Keratinocyte (primary cell): ENCODE measurements at regions not wholly inside any gene's neighbourhood (a gene's known extent, or its start where the extent isn't known, plus 50 kb on each side); places are given as distances from the start of the nearest gene placed in this dataset.

ENCODE experiments used
- DNase-seq: peaks from one replicate; pipeline ENCODE4 v3.0.0-alpha.2; 2011; ENCODE audit warnings: low read depth, missing footprints, low spot score
- FAIRE-seq: peaks from 2 replicates; lab custom pipeline; 2011; peaks lifted over from hg19 to GRCh38; lab: Jason Lieb, UNC
- H2AFZ ChIP-seq: 2 replicates; pipeline ENCODE4 v1.6.0; 2012; ENCODE audit warnings: low read length, control low read depth, inconsistent platforms; ENCODE audit not compliant: control insufficient read depth
- H3K27ac ChIP-seq: 2 replicates; pipeline ENCODE4 v1.5.1; 2011; ENCODE audit warnings: low read length; ENCODE audit not compliant: control insufficient read depth, insufficient read depth
- H3K27me3 ChIP-seq: 3 replicates; pipeline ENCODE4 v1.6.0; 2011; ENCODE audit warnings: low read length; ENCODE audit not compliant: control insufficient read depth, insufficient read depth; ENCODE audit errors: extremely low read depth
- H3K36me3 ChIP-seq, 2 experiments: 2 replicates in 1 of 2; 3 replicates in 1 of 2; pipeline ENCODE4 v1.5.1; 2011; ENCODE audit warnings: low read length in 2 of 2, mild to moderate bottlenecking in 1 of 2; ENCODE audit not compliant: control insufficient read depth in 2 of 2, insufficient read depth in 2 of 2; ENCODE audit errors: extremely low read depth in 1 of 2
- H3K4me1 ChIP-seq: 3 replicates; pipeline ENCODE4 v1.5.1; 2011; ENCODE audit warnings: low read length; ENCODE audit not compliant: control insufficient read depth, insufficient read depth; ENCODE audit errors: extremely low read depth
- H3K4me2 ChIP-seq: 3 replicates; pipeline ENCODE4 v1.6.0; 2011; ENCODE audit warnings: low read depth, low read length; ENCODE audit not compliant: control insufficient read depth, insufficient read depth; ENCODE audit errors: extremely low read depth
- H3K4me3 ChIP-seq, 3 experiments: fragments of 200-600 bp in 1 of 3; sonication (generic) in 1 of 3; 2 replicates in 2 of 3; 3 replicates in 1 of 3; pipeline ENCODE4 v1.5.1; 2011 to 2016; ENCODE audit warnings: low read length in 3 of 3, mild to moderate bottlenecking in 3 of 3, control low read depth in 2 of 3, inconsistent platforms in 1 of 3, low read depth in 1 of 3, mixed read lengths in 1 of 3, mixed run types in 1 of 3, moderate library complexity in 1 of 3; ENCODE audit not compliant: control insufficient read depth in 2 of 3, insufficient read depth in 2 of 3; ENCODE audit errors: extremely low read depth in 1 of 3
- H3K79me2 ChIP-seq: 2 replicates; pipeline ENCODE4 v1.6.0; 2012; ENCODE audit warnings: low read length; ENCODE audit not compliant: control insufficient read depth, insufficient read depth
- H3K9ac ChIP-seq: 3 replicates; pipeline ENCODE4 v1.6.0; 2011; ENCODE audit warnings: low read length; ENCODE audit not compliant: control insufficient read depth, insufficient read depth; ENCODE audit errors: extremely low read depth
- H3K9me1 ChIP-seq: 3 replicates; pipeline ENCODE4 v1.6.0; 2011; ENCODE audit warnings: low read length; ENCODE audit not compliant: control insufficient read depth, insufficient read depth; ENCODE audit errors: extremely low read depth
- H3K9me3 ChIP-seq: 2 replicates; pipeline ENCODE4 v1.5.1; 2012; ENCODE audit warnings: low read depth, low read length; ENCODE audit not compliant: control insufficient read depth
- H4K20me1 ChIP-seq: 3 replicates; pipeline ENCODE4 v1.6.0; 2011; ENCODE audit warnings: low read length; ENCODE audit not compliant: control insufficient read depth, insufficient read depth; ENCODE audit errors: extremely low read depth
- CTCF ChIP-seq, 3 experiments: IDR thresholded peaks in 1 of 3; conservative IDR thresholded peaks in 1 of 3; optimal IDR thresholded peaks in 1 of 3; 2 replicates in 2 of 3; 3 replicates in 1 of 3; pipeline versions ENCODE3 to v1.5.1; 2011; ENCODE audit warnings: low read length in 3 of 3, mild to moderate bottlenecking in 3 of 3, moderate library complexity in 2 of 3, control low read depth in 1 of 3, inconsistent platforms in 1 of 3; ENCODE audit not compliant: insufficient read depth in 2 of 3; ENCODE audit errors: extremely low read depth in 1 of 3
- EZH2 ChIP-seq: IDR thresholded peaks from one replicate; pipeline ENCODE4 v1.6.1; 2012; ENCODE audit warnings: inconsistent platforms, mild to moderate bottlenecking, low read length, moderate library complexity
- dilution Hi-C: fragments of 300-500 bp; cut with MboI; formaldehyde crosslinking; loops from one replicate; pipeline ENCODE4 v1.7.0; 2020; ENCODE audit warnings: low sequenced_read_pairs; ENCODE audit not compliant: extremely low pct_ligation_motif_present

- no peak for TF ChIP-seq EZH2
- no peak for TF ChIP-seq CTCF (optimal IDR thresholded peaks at IDR 0.05 in 1 of 3, IDR thresholded peaks at IDR 0.05 in 1 of 3, conservative IDR thresholded peaks at IDR 0.05 in 1 of 3; ENCODE audit: extremely low read depth in 1 of 3, insufficient read depth in 2 of 3, low read length in 3 of 3)
- H3K27ac ChIP-seq: no peak overlapping the region
- H3K9me1 ChIP-seq: no peaks in the 10 kb centered on the region
- no peak overlapping the region for H3K9ac ChIP-seq
- DNase-seq (no peak), FAIRE-seq (no peak)
- H3K36me3 ChIP-seq: no peaks in the 10 kb centered on the region
- no peak overlapping the region for H3K4me2 ChIP-seq
- H3K9me3 ChIP-seq: no peaks in the 10 kb centered on the region
- no peaks in the 10 kb centered on the region for H4K20me1 ChIP-seq
- H2AFZ ChIP-seq: no peak overlapping the region
- H3K4me1 ChIP-seq: no peaks in the 10 kb centered on the region
- no peaks in the 10 kb centered on the region for H3K79me2 ChIP-seq
- H3K4me3 ChIP-seq: no peak overlapping the region
- dilution Hi-C loops: no loop called here
- no peaks in the 10 kb centered on the region for H3K27me3 ChIP-seq
These were observed 491.1 kb upstream of the MYT1L start for GRCh38 chr2:2822143-2822542.

- no peaks in the 10 kb centered on the region for H3K9me3 ChIP-seq
- DNase-seq: no peak
- no peak overlapping the region for H3K4me3 ChIP-seq
- H3K4me1 ChIP-seq: no peaks in the 10 kb centered on the region
- no peak for TF ChIP-seq CTCF (optimal IDR thresholded peaks at IDR 0.05 in 1 of 3, IDR thresholded peaks at IDR 0.05 in 1 of 3, conservative IDR thresholded peaks at IDR 0.05 in 1 of 3; ENCODE audit: extremely low read depth in 1 of 3, insufficient read depth in 2 of 3, low read length in 3 of 3)
- no peak for TF ChIP-seq EZH2
- no peak overlapping the region for H3K9ac ChIP-seq
- no peaks in the 10 kb centered on the region for H3K79me2 ChIP-seq
- no peak overlapping the region for H3K4me2 ChIP-seq
- no peaks in the 10 kb centered on the region for H3K36me3 ChIP-seq
- H4K20me1 ChIP-seq: no peaks in the 10 kb centered on the region
- dilution Hi-C loops: no loop called here
- H3K27ac ChIP-seq: no peak overlapping the region
- H3K27me3 ChIP-seq: no peaks in the 10 kb centered on the region
- no peaks in the 10 kb centered on the region for H3K9me1 ChIP-seq
- no peak overlapping the region for H2AFZ ChIP-seq
- FAIRE-seq: no peak
These were observed 481.6 kb upstream of the MYT1L start for GRCh38 chr2:2812648-2813047.
